ENCODE measurements at regions not wholly inside any gene's neighbourhood (a gene's known extent, or its start where the extent isn't known, plus 50 kb on each side); places are given as distances from the start of the nearest gene placed in this dataset.

DNA sequence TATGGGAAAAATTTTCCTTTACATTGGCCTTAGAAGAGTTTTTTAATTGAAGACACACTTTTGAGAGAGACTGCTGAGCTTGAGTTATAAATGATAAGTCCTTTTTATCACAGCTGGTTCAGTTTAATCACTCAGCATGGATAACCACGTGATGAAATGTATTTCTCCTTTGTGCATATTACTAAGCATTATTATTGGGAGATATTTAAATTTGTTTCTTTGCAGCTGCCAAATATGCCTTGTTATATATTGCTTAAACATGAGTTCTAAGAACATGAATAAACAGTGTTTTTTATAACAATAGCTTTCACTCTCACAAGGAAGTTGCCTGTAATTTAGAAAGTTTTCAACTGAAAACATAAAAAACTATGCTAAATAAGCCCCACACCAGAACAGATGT is 293.5 kb upstream of the LRFN5 start:
- H4K20me1 ChIP-seq (ENCODE audit: low read depth, low read length): no peaks in the 10 kb centered on the region
- no peak overlapping the region for H3K27ac ChIP-seq (ENCODE audit: low read depth, low read length)
- H3K79me2 ChIP-seq (ENCODE audit: insufficient read depth, low read length): no peaks in the 10 kb centered on the region
- no peaks in the 10 kb centered on the region for H3F3A ChIP-seq (ENCODE audit: insufficient read depth)
- H3K27me3 ChIP-seq (ENCODE audit: low read length): no peaks in the 10 kb centered on the region
- no peaks in the 10 kb centered on the region for H3K36me3 ChIP-seq (ENCODE audit: low read length)
- no peaks in the 10 kb centered on the region for H3K9me2 ChIP-seq (replicated peaks; ENCODE audit: insufficient read depth, low read length)
- peak overlapping the region; percentile 1 for H2AFZ ChIP-seq (ENCODE audit: low read depth, low read length, severe bottlenecking)
- no peaks in the 10 kb centered on the region for H3K9me3 ChIP-seq (ENCODE audit: insufficient read depth, low read length)
- no peak for TF ChIP-seq EZH2phosphoT487 (conservative IDR thresholded peaks at IDR 0.05; ENCODE audit: low read length)
- TF ChIP-seq, protein P1, sequence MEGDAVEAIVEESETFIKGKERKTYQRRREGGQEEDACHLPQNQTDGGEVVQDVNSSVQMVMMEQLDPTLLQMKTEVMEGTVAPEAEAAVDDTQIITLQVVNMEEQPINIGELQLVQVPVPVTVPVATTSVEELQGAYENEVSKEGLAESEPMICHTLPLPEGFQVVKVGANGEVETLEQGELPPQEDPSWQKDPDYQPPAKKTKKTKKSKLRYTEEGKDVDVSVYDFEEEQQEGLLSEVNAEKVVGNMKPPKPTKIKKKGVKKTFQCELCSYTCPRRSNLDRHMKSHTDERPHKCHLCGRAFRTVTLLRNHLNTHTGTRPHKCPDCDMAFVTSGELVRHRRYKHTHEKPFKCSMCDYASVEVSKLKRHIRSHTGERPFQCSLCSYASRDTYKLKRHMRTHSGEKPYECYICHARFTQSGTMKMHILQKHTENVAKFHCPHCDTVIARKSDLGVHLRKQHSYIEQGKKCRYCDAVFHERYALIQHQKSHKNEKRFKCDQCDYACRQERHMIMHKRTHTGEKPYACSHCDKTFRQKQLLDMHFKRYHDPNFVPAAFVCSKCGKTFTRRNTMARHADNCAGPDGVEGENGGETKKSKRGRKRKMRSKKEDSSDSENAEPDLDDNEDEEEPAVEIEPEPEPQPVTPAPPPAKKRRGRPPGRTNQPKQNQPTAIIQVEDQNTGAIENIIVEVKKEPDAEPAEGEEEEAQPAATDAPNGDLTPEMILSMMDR (IDR thresholded peaks at IDR 0.05; ENCODE audit: insufficient read depth, low read length, poor library complexity, severe bottlenecking): no peak
- H3K4me3 ChIP-seq (ENCODE audit: insufficient read depth, low read length, poor library complexity, severe bottlenecking): no peak overlapping the region
- no peak overlapping the region for H3K4me2 ChIP-seq (ENCODE audit: low read depth, low read length, poor library complexity, severe bottlenecking)
- H3K9ac ChIP-seq (ENCODE audit: low read length): no peak overlapping the region

DNA sequence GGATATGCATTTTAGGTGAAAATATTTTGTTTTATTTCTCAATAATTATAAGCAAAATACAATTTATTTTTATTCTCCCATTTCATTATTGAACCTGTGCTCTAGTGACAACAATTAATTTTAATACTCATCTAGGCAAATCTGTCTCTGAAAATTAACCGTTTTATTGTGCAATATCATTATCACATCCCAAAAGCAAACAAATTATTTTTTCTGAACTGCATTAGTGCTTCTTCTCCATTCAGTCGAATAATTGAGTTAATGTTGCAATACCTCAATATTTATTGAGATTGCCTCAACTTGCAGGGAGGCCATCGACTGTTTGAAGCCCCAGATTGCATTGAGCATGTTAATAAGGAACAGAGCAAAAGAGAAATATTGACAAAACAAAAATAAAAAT is 303.2 kb upstream of the LRFN5 start:
- H3K4me2 ChIP-seq (ENCODE audit: low read depth, low read length, poor library complexity, severe bottlenecking): no peak overlapping the region
- peak overlapping the region; percentile 34 for H2AFZ ChIP-seq (ENCODE audit: low read depth, low read length, severe bottlenecking)
- H3F3A ChIP-seq (ENCODE audit: insufficient read depth): no peaks in the 10 kb centered on the region
- no peaks in the 10 kb centered on the region for H4K20me1 ChIP-seq (ENCODE audit: low read depth, low read length)
- no peaks in the 10 kb centered on the region for H3K36me3 ChIP-seq (ENCODE audit: low read length)
- H3K9me3 ChIP-seq (ENCODE audit: insufficient read depth, low read length): no peaks in the 10 kb centered on the region
- H3K9ac ChIP-seq (ENCODE audit: low read length): no peak overlapping the region
- H3K79me2 ChIP-seq (ENCODE audit: insufficient read depth, low read length): no peaks in the 10 kb centered on the region
- H3K27ac ChIP-seq (ENCODE audit: low read depth, low read length): no peak overlapping the region
- H3K4me3 ChIP-seq (ENCODE audit: insufficient read depth, low read length, poor library complexity, severe bottlenecking): no peak overlapping the region
- H3K9me2 ChIP-seq (replicated peaks; ENCODE audit: insufficient read depth, low read length): no peaks in the 10 kb centered on the region
- no peak for TF ChIP-seq EZH2phosphoT487 (conservative IDR thresholded peaks at IDR 0.05; ENCODE audit: low read length)
- TF ChIP-seq, protein P1 (IDR thresholded peaks at IDR 0.05; ENCODE audit: insufficient read depth, low read length, poor library complexity, severe bottlenecking): no peak
- H3K27me3 ChIP-seq (ENCODE audit: low read length): no peaks in the 10 kb centered on the region

DNA sequence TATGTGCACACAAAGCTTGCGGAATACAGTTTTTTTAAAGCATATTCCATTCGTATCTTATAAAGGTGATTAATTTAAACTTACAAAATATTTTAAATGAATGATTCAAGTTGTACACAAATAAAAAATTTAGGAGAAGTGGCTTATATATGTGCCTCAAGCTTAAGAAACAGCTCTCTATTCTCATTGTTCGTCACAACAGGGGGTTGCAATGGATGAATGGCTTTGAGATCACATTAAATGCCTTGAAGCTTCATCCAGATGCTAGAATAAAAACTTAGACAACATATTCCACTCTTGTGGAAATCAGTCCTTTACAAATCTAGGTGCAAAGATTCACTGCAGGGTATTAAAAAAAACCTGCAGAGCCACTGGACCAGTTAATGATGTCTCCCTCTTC is 303.9 kb upstream of the LRFN5 start:
- no peaks in the 10 kb centered on the region for H3K36me3 ChIP-seq (ENCODE audit: low read length)
- no peaks in the 10 kb centered on the region for H3K79me2 ChIP-seq (ENCODE audit: insufficient read depth, low read length)
- no peaks in the 10 kb centered on the region for H3F3A ChIP-seq (ENCODE audit: insufficient read depth)
- H3K27me3 ChIP-seq (ENCODE audit: low read length): no peaks in the 10 kb centered on the region
- H3K9me2 ChIP-seq (replicated peaks; ENCODE audit: insufficient read depth, low read length): no peaks in the 10 kb centered on the region
- H4K20me1 ChIP-seq (ENCODE audit: low read depth, low read length): no peaks in the 10 kb centered on the region
- H3K4me3 ChIP-seq (ENCODE audit: insufficient read depth, low read length, poor library complexity, severe bottlenecking): no peak overlapping the region
- no peak overlapping the region for H3K4me2 ChIP-seq (ENCODE audit: low read depth, low read length, poor library complexity, severe bottlenecking)
- H3K27ac ChIP-seq (ENCODE audit: low read depth, low read length): no peak overlapping the region
- H3K9me3 ChIP-seq (ENCODE audit: insufficient read depth, low read length): no peaks in the 10 kb centered on the region
- H3K9ac ChIP-seq (ENCODE audit: low read length): no peak overlapping the region
- H2AFZ ChIP-seq (ENCODE audit: low read depth, low read length, severe bottlenecking): no peak overlapping the region
- no peak for TF ChIP-seq EZH2phosphoT487 (conservative IDR thresholded peaks at IDR 0.05; ENCODE audit: low read length)
- TF ChIP-seq, protein P1 (IDR thresholded peaks at IDR 0.05; ENCODE audit: insufficient read depth, low read length, poor library complexity, severe bottlenecking): no peak
